GM20000 (cell line): ENCODE measurements at regions not wholly inside any gene's neighbourhood (a gene's known extent, or its start where the extent isn't known, plus 50 kb on each side); places are given as distances from the start of the nearest gene placed in this dataset.

Experiments
- DNase-seq: peaks from one replicate; pipeline ENCODE4 v3.0.0; 2012; ENCODE audit warnings: low spot score
- CTCF ChIP-seq: IDR thresholded peaks from 2 replicates; pipeline ENCODE4 v1.5.1; 2012; ENCODE audit warnings: mild to moderate bottlenecking, control low read depth; ENCODE audit errors: extremely low read depth, missing control alignments

GRCh38 chr1:38529946-38530345 lies 329.6 kb downstream of the RRAGC start:
- no peak for TF ChIP-seq CTCF
- DNase-seq, result no peak

- DNase-seq, result no peak
- no peak for TF ChIP-seq CTCF
Observed at GRCh38 chr1:38529391-38529790, 330.2 kb downstream of the RRAGC start.

GRCh38 chr1:38528623-38529022 lies 330.9 kb downstream of the RRAGC start:
- TF ChIP-seq CTCF, result no peak
- no peak for DNase-seq

- peak; percentile 85 for DNase-seq
- TF ChIP-seq CTCF, result no peak
Observed at GRCh38 chr1:38527373-38527966, 332.1 kb downstream of the RRAGC start.

GRCh38 chr1:38526046-38526445 lies 333.5 kb downstream of the RRAGC start:
- DNase-seq, result no peak
- no peak for TF ChIP-seq CTCF

GRCh38 chr1:38525343-38526043 lies 334.1 kb downstream of the RRAGC start:
- DNase-seq, result no peak
- TF ChIP-seq CTCF, result no peak

GRCh38 chr1:38524025-38524641 lies 335.4 kb downstream of the RRAGC start:
- TF ChIP-seq CTCF, result no peak
- DNase-seq, result no peak
